H1 (cell line): ENCODE measurements at regions not wholly inside any gene's neighbourhood (a gene's known extent, or its start where the extent isn't known, plus 50 kb on each side); places are given as distances from the start of the nearest gene placed in this dataset.

Experiments used
- CHD7 ChIP-seq: fragments of 300-600 bp; sonication (generic); IDR thresholded peaks from 2 replicates; pipeline ENCODE4 v1.7.1; 2012; ENCODE audit warnings: low read length, moderate library complexity, mild to moderate bottlenecking, inconsistent platforms; ENCODE audit not compliant: insufficient replicate concordance
- GTF2F1 ChIP-seq: IDR thresholded peaks from 2 replicates; pipeline ENCODE4 v1.6.1; 2012; ENCODE audit warnings: low read depth, low read length, improper control_type of control experiment, borderline replicate concordance
- JUND ChIP-seq: IDR thresholded peaks from 2 replicates; pipeline ENCODE4 v1.6.1; 2011; ENCODE audit warnings: mild to moderate bottlenecking, improper control_type of control experiment, low read length
- POLR2A ChIP-seq, 2 experiments: IDR thresholded peaks; 1 replicate in 1 of 2; 2 replicates in 1 of 2; pipeline ENCODE4 v1.6.1; 2011; ENCODE audit warnings: low read depth in 2 of 2, low read length in 2 of 2, mild to moderate bottlenecking in 2 of 2; ENCODE audit errors: control extremely low read depth in 1 of 2
- RAD21 ChIP-seq, 2 experiments: IDR thresholded peaks in 1 of 2; conservative IDR thresholded peaks in 1 of 2; 2 replicates each; pipeline ENCODE4 v1.6.1; 2011; ENCODE audit warnings: low read depth in 2 of 2, low read length in 2 of 2, improper control_type of control experiment in 1 of 2, inconsistent platforms in 1 of 2, mild to moderate bottlenecking in 1 of 2, moderate library complexity in 1 of 2
- TAF7 ChIP-seq: optimal IDR thresholded peaks from 2 replicates; pipeline ENCODE3; 2011; ENCODE audit warnings: low read depth, mild to moderate bottlenecking, inconsistent platforms, low read length, moderate library complexity, borderline replicate concordance

GRCh38 chr10:62637249-62638061 is 167.1 kb upstream of the ADO start (continued):
- TF ChIP-seq CHD7 = no peak
- TF ChIP-seq JUND = no peak
- no peak for TF ChIP-seq GTF2F1
- TF ChIP-seq TAF7 = no peak
- no peak for TF ChIP-seq POLR2A (IDR thresholded peaks at IDR 0.05; ENCODE audit: control extremely low read depth in 1 of 2, low read depth in 2 of 2, low read length in 2 of 2)
- no peak for TF ChIP-seq RAD21 (IDR thresholded peaks at IDR 0.05 in 1 of 2, conservative IDR thresholded peaks at IDR 0.05 in 1 of 2; ENCODE audit: low read depth in 2 of 2, low read length in 2 of 2)
- TF ChIP-seq, all 59 proteins: peak for 0
